ENCODE measurements at regions not wholly inside any gene's neighbourhood (a gene's known extent, or its start where the extent isn't known, plus 50 kb on each side); places are given as distances from the start of the nearest gene placed in this dataset.

DNA sequence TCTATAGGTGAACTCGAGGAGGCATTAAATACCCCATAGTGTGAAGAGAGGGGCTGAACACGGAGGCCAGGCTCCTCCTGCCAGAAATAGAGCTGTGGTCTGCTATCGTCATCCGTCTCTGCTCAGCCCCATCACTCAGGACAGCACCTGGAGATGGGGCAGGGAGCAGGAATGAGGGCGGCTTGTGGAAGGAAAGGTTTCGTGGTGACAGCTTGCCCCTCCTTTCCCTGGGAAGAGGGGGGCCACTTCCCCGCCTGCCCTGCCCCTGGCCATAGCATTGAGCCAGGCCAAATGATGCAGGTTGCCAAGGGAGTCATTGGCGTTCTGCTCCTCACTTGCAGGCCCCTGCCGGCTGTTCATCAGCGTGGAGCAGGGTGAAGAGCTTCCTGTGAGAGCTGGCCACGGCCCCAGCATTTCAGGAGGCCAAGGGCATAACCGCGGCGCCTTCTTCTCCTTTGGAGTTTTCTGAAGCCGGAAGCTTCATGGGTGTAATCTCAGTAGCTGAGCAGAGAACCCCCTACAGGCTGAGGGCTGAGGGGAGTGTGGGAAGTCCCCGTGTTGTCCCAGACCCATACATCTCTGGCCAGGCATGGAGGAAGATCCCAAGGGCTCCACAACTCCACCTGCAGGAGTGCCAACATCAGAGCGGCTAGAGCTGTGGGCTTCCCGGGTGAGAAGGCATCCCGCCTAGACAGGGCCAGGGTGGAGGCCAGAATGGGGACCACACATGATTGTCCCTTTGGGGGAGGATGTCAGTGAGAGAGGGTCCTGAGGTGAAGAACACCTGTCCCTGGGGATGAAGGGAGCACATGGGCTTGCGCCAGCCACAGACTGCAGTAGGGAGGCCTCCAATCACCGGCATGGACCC is 112.5 kb upstream of the GLI2 start:
- Histone ChIP-seq H4K20me1 (ENCODE audit: insufficient read depth, low read length) (no peaks in the 10 kb centered on the region), H3K27me3 (ENCODE audit: insufficient read depth, low read length) (peaks cover 4% of the 10 kb centered on the region), H3K27ac (ENCODE audit: low read depth, low read length) (no peak overlapping the region), H2AFZ (ENCODE audit: low read depth, low read length) (no peak overlapping the region), H3K9me3 (ENCODE audit: insufficient read depth, low read depth, low read length) (peaks cover 3% of the 10 kb centered on the region), H3K79me2 (ENCODE audit: insufficient read depth, low read length) (no peaks in the 10 kb centered on the region), H3K4me2 (ENCODE audit: low read length) (no peak overlapping the region), H3K9ac (ENCODE audit: low read length) (no peak overlapping the region), H3K4me1 (ENCODE audit: insufficient read depth, low read length) (no peaks in the 10 kb centered on the region), H3K4me3 (ENCODE audit: insufficient read depth, low read depth, low read length) (no peak overlapping the region), H3K36me3 (ENCODE audit: insufficient read depth, low read length) (no peaks in the 10 kb centered on the region)
- H3K27me3 Mint-ChIP-seq (ENCODE audit: low read depth, unreplicated experiment), result peaks cover 27% of the 10 kb centered on the region
- TF ChIP-seq EZH2 (IDR thresholded peaks at IDR 0.05; ENCODE audit: insufficient read depth, low read length), result no peak
- TF ChIP-seq, protein P1, sequence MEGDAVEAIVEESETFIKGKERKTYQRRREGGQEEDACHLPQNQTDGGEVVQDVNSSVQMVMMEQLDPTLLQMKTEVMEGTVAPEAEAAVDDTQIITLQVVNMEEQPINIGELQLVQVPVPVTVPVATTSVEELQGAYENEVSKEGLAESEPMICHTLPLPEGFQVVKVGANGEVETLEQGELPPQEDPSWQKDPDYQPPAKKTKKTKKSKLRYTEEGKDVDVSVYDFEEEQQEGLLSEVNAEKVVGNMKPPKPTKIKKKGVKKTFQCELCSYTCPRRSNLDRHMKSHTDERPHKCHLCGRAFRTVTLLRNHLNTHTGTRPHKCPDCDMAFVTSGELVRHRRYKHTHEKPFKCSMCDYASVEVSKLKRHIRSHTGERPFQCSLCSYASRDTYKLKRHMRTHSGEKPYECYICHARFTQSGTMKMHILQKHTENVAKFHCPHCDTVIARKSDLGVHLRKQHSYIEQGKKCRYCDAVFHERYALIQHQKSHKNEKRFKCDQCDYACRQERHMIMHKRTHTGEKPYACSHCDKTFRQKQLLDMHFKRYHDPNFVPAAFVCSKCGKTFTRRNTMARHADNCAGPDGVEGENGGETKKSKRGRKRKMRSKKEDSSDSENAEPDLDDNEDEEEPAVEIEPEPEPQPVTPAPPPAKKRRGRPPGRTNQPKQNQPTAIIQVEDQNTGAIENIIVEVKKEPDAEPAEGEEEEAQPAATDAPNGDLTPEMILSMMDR (IDR thresholded peaks at IDR 0.05; ENCODE audit: insufficient read depth, low read depth, low read length), result no peak
- DNase-seq (ENCODE audit: low read depth) (no peak), FAIRE-seq (no peak)
- no peak overlapping the region for H3K4me3 Mint-ChIP-seq (ENCODE audit: unreplicated experiment)
- peaks cover 9% of the 10 kb centered on the region for H3K4me1 Mint-ChIP-seq (ENCODE audit: low read depth, unreplicated experiment)
- no peaks in the 10 kb centered on the region for H3K36me3 Mint-ChIP-seq (ENCODE audit: low read depth, unreplicated experiment)
- H3K27ac Mint-ChIP-seq (ENCODE audit: unreplicated experiment), result no peak overlapping the region
- H3K9me3 Mint-ChIP-seq (ENCODE audit: unreplicated experiment), result peaks cover 5% of the 10 kb centered on the region

DNA sequence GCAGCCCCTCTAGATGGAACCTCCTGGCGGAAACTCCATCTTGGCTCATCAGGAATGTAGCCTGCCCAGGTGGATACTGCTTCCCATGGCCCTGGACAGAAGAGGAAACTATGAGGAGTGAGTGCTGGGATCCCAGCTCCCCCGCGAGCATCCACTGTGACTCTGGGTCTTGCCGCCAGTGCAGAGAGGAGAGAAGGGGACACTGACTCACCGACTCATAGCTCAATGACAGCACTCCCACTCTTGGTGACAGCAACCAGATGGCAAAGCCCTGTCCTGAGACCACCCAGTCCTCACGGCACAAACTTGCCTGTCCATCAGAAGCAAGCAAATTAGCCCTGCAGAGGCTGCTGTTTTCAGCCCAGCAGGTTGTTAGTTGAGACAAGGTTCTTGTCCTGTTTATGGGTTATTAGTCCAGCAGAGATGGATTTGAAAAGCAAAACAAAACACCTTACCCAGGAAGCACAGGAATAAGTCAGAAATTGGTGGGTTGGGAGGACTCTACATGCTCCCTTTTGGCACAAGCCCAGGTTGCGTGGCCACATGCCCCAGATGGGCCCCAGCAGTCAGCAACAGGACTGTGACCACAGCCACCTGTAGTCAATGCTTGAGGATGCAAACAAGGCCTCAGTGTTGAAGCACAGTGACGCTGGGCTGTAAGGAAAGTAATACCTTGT is 111.5 kb upstream of the GLI2 start:
- Mint-ChIP-seq H3K9me3 (ENCODE audit: unreplicated experiment) (peaks cover 7% of the 10 kb centered on the region), H3K36me3 (ENCODE audit: low read depth, unreplicated experiment) (no peaks in the 10 kb centered on the region), H3K27me3 (ENCODE audit: low read depth, unreplicated experiment) (peaks cover 31% of the 10 kb centered on the region), H3K4me1 (ENCODE audit: low read depth, unreplicated experiment) (peaks cover 9% of the 10 kb centered on the region), H3K4me3 (ENCODE audit: unreplicated experiment) (no peak overlapping the region), H3K27ac (ENCODE audit: unreplicated experiment) (no peak overlapping the region)
- Histone ChIP-seq H3K4me3 (ENCODE audit: insufficient read depth, low read depth, low read length) (no peak overlapping the region), H2AFZ (ENCODE audit: low read depth, low read length) (no peak overlapping the region), H4K20me1 (ENCODE audit: insufficient read depth, low read length) (no peaks in the 10 kb centered on the region), H3K4me1 (ENCODE audit: insufficient read depth, low read length) (no peaks in the 10 kb centered on the region), H3K27ac (ENCODE audit: low read depth, low read length) (no peak overlapping the region), H3K9ac (ENCODE audit: low read length) (no peak overlapping the region), H3K27me3 (ENCODE audit: insufficient read depth, low read length) (peaks cover 4% of the 10 kb centered on the region), H3K79me2 (ENCODE audit: insufficient read depth, low read length) (no peaks in the 10 kb centered on the region), H3K4me2 (ENCODE audit: low read length) (no peak overlapping the region), H3K9me3 (ENCODE audit: insufficient read depth, low read depth, low read length) (peaks cover 14% of the 10 kb centered on the region), H3K36me3 (ENCODE audit: insufficient read depth, low read length) (no peaks in the 10 kb centered on the region)
- TF ChIP-seq EZH2 (IDR thresholded peaks at IDR 0.05; ENCODE audit: insufficient read depth, low read length), result no peak
- TF ChIP-seq, protein P1 (IDR thresholded peaks at IDR 0.05; ENCODE audit: insufficient read depth, low read depth, low read length), result no peak
- FAIRE-seq (no peak), DNase-seq (ENCODE audit: low read depth) (no peak)

Data from astrocyte (in vitro differentiated cells and primary cell).